AG04450 (cell line): ENCODE measurements at regions not wholly inside any gene's neighbourhood (a gene's known extent, or its start where the extent isn't known, plus 50 kb on each side); places are given as distances from the start of the nearest gene placed in this dataset.

Experiments
- CTCF ChIA-PET: fragments of 300-600, 350-600 bp; formaldehyde crosslinking; extraction: SDS; loops from one replicate; lab custom pipeline; 2022; ENCODE audit warnings: antibody characterized with exemption, inconsistent platforms; lab: Charles Lee
- POLR2A ChIA-PET: fragments of 350-600 bp; formaldehyde crosslinking; extraction: SDS; loops from one replicate; lab custom pipeline; 2021; ENCODE audit warnings: antibody characterized with exemption, inconsistent platforms; lab: Yijun Ruan, JAX
- DNase-seq: peaks from one replicate; pipeline ENCODE4 v3.0.0-alpha.2; 2011; ENCODE audit warnings: low read depth, low spot score
- H3K27ac ChIP-seq: one replicate; pipeline ENCODE4 v1.5.1; 2012; ENCODE audit warnings: low read depth, low read length, control low read depth
- H3K27me3 ChIP-seq: one replicate; pipeline ENCODE4 v1.6.0; 2012; ENCODE audit warnings: low read length; ENCODE audit not compliant: control insufficient read depth, insufficient read depth
- H3K4me3 ChIP-seq: 2 replicates; pipeline ENCODE4 v1.5.1; 2011; ENCODE audit warnings: mild to moderate bottlenecking, low read depth, low read length, control low read depth
- H3K9me3 ChIP-seq: 2 replicates; pipeline ENCODE4 v1.5.1; 2012; ENCODE audit warnings: low read length; ENCODE audit not compliant: control insufficient read depth, insufficient read depth
- CTCF ChIP-seq: IDR thresholded peaks from 2 replicates; pipeline ENCODE4 v1.5.1; 2011; ENCODE audit warnings: low read depth, low read length, control low read depth, inconsistent platforms

- no peaks in the 10 kb centered on the region for H3K27me3 ChIP-seq
- TF ChIP-seq CTCF: no peak
- no peaks in the 10 kb centered on the region for H3K9me3 ChIP-seq
- POLR2A ChIA-PET: no interaction called here
- H3K4me3 ChIP-seq: no peak overlapping the region
- DNase-seq: no peak
- no peak overlapping the region for H3K27ac ChIP-seq
- CTCF ChIA-PET: no interaction called here
These were observed 274.4 kb downstream of the MAN2A1 start for GRCh38 chr5:109964136-109964535.

GRCh38 chr5:109965634-109966033 is 275.9 kb downstream of the MAN2A1 start:
- H3K27ac ChIP-seq: no peak overlapping the region
- ChIA-PET POLR2A (no interaction called here), CTCF (no interaction called here)
- TF ChIP-seq CTCF: no peak
- H3K27me3 ChIP-seq: no peaks in the 10 kb centered on the region
- DNase-seq: no peak
- H3K9me3 ChIP-seq: no peaks in the 10 kb centered on the region
- no peak overlapping the region for H3K4me3 ChIP-seq

- ChIA-PET CTCF (no interaction called here), POLR2A (no interaction called here)
- Histone ChIP-seq H3K9me3 (no peaks in the 10 kb centered on the region), H3K4me3 (no peak overlapping the region), H3K27me3 (no peaks in the 10 kb centered on the region), H3K27ac (no peak overlapping the region)
- no peak for TF ChIP-seq CTCF
- DNase-seq: no peak
These were observed 282.2 kb downstream of the MAN2A1 start for GRCh38 chr5:109971968-109972367.

GRCh38 chr5:109981979-109982378 is 292.3 kb downstream of the MAN2A1 start:
- ChIA-PET CTCF (no interaction called here), POLR2A (no interaction called here)
- no peak for TF ChIP-seq CTCF
- DNase-seq: no peak
- Histone ChIP-seq H3K27ac (no peak overlapping the region), H3K9me3 (no peaks in the 10 kb centered on the region), H3K4me3 (no peak overlapping the region), H3K27me3 (no peaks in the 10 kb centered on the region)

GRCh38 chr5:109982966-109983534 is 293.3 kb downstream of the MAN2A1 start:
- TF ChIP-seq CTCF: no peak
- H3K9me3 ChIP-seq: no peaks in the 10 kb centered on the region
- no peak overlapping the region for H3K27ac ChIP-seq
- H3K4me3 ChIP-seq: no peak overlapping the region
- POLR2A ChIA-PET: no interaction called here
- no peaks in the 10 kb centered on the region for H3K27me3 ChIP-seq
- no peak for DNase-seq
- CTCF ChIA-PET: no interaction called here
